H7 (cell line): ENCODE measurements at regions not wholly inside any gene's neighbourhood (a gene's known extent, or its start where the extent isn't known, plus 50 kb on each side); places are given as distances from the start of the nearest gene placed in this dataset.

Experiments
- DNase-seq: peaks from one replicate; pipeline ENCODE4 v3.0.0; 2012
- H3K27me3 ChIP-seq: 2 replicates; pipeline ENCODE4 v1.6.0; 2011; ENCODE audit warnings: mild to moderate bottlenecking, low read length; ENCODE audit not compliant: control insufficient read depth, insufficient read depth
- H3K36me3 ChIP-seq: replicated peaks from 2 replicates; pipeline ENCODE4 v1.5.1; 2011; ENCODE audit warnings: low read length; ENCODE audit not compliant: control insufficient read depth, insufficient read depth
- H3K4me3 ChIP-seq: 2 replicates; pipeline ENCODE4 v1.5.1; 2011; ENCODE audit warnings: low read depth, mild to moderate bottlenecking, control low read depth, low read length, moderate library complexity; ENCODE audit not compliant: insufficient read depth

DNA sequence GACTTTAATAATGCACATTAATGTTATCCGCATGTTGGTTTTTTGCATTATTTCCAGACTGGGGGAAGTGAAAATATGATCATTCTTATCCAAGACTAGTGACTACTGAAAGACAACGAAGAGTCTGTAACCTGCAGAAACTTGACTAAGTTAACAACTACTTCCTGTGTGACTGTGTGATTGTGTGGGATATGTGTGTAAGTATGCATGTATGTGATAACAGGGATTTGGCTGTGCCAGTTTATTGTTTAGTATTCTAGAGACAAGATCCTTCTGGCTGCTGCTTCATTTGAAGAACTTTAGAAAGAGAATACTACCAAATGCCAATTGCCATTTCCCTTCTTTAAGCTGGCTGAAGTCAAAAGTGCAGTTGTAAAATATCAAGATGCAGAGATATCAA, 375.7 kb upstream of the PRR16 start:
- no peak overlapping the region for H3K4me3 ChIP-seq
- H3K27me3 ChIP-seq, result no peaks in the 10 kb centered on the region
- no peaks in the 10 kb centered on the region for H3K36me3 ChIP-seq
- DNase-seq, result no peak

DNA sequence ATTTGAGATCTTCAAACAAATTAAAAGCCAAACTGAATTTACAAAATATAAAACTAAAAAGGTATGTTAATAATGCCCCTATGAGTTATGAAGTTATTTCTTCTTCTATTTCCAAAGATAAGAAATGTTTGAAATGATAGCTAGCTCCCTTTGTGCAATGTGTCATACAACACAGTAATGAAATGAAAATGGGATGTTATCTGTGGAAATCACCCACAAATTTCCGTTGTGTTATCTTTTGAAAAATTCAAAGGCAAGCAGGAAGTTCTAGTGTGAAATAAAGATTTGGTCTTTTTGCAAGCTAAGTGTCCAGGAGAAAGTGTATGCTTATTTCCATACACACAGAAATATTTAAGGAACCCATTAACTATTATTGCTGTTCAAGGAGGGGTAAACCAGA, 375.3 kb upstream of the PRR16 start:
- no peaks in the 10 kb centered on the region for H3K36me3 ChIP-seq
- no peak overlapping the region for H3K4me3 ChIP-seq
- H3K27me3 ChIP-seq, result no peaks in the 10 kb centered on the region
- DNase-seq, result no peak

DNA sequence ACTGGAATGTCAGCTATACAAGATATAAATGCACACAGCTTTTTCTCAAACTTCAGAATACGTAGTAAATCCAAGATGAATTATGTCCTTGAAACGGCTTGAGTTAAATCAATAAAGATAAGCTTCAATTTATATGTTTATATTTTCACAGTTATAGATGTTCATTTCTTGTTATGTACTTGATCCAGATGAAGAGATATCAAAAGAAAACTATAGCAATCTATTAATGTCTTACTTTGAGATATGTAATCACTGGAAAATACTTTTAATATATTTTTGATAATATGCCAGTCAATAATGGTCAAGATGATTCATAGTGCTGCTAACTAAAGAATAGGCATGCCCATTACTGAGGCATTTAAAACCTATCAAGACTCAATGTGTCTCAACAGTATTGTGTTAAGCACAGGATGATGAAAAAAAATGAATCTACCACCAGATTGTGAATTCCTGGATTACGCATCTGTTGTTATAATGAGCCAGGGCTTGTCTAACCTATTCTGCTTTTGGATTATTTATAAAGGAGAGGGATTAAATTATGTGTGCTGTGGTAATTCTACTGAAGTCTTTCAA, 372.6 kb upstream of the PRR16 start:
- no peak for DNase-seq
- H3K36me3 ChIP-seq, result no peaks in the 10 kb centered on the region
- H3K4me3 ChIP-seq, result no peak overlapping the region
- H3K27me3 ChIP-seq, result no peaks in the 10 kb centered on the region

DNA sequence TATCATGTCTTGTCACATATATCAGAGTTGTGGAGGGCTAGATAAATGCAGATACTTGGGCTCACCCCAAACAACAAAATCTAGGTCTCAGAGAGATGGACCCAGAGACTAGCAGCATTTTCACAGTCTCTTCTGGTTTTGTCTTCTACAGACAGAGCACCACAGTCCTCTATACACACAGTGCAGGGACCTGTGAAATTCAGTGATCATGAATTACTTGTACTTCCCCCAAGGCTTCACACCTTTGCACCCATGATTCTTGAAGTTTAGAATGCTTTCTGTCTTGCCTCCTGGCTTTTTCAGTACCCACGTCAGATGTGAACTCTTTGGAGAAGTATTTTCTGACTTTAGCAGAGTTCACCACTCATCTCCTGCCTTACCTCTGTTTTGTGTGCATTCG, 371.5 kb upstream of the PRR16 start:
- Histone ChIP-seq H3K4me3 (no peak overlapping the region), H3K27me3 (no peaks in the 10 kb centered on the region), H3K36me3 (no peaks in the 10 kb centered on the region)
- DNase-seq, result no peak

- H3K36me3 ChIP-seq, result no peaks in the 10 kb centered on the region
Observed at GRCh38 chr5:120093178-120093577, 370.9 kb upstream of the PRR16 start.

DNA sequence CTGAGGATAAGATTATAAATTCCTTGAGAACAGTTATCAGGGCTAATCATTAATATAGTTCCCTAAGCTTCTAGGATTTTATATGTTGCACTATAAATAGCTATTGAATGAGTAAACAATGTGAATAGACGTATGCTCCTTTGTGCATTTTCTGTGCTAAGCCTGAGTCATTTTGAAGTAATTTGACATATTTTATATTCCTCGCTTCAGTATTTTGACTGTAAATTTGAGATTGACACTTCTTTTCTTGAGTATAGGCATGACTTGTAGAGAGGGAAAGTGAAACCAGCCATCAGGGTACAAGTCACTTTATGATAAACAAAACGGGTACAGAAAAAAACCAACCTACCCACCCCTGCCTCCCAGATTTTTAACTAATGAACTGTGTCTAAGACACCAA, 367.7 kb upstream of the PRR16 start:
- Histone ChIP-seq H3K36me3 (no peaks in the 10 kb centered on the region), H3K4me3 (no peak overlapping the region), H3K27me3 (no peaks in the 10 kb centered on the region)
- DNase-seq, result no peak

More at GRCh38 chr5:120093178-120093577, 370.9 kb upstream of the PRR16 start:
- Histone ChIP-seq H3K4me3 (no peak overlapping the region), H3K27me3 (no peaks in the 10 kb centered on the region)
- DNase-seq, result no peak

GRCh38 chr5:120098426-120098825, 365.7 kb upstream of the PRR16 start:
- Histone ChIP-seq H3K27me3 (no peaks in the 10 kb centered on the region), H3K4me3 (no peak overlapping the region), H3K36me3 (no peaks in the 10 kb centered on the region)
- DNase-seq, result no peak

DNA sequence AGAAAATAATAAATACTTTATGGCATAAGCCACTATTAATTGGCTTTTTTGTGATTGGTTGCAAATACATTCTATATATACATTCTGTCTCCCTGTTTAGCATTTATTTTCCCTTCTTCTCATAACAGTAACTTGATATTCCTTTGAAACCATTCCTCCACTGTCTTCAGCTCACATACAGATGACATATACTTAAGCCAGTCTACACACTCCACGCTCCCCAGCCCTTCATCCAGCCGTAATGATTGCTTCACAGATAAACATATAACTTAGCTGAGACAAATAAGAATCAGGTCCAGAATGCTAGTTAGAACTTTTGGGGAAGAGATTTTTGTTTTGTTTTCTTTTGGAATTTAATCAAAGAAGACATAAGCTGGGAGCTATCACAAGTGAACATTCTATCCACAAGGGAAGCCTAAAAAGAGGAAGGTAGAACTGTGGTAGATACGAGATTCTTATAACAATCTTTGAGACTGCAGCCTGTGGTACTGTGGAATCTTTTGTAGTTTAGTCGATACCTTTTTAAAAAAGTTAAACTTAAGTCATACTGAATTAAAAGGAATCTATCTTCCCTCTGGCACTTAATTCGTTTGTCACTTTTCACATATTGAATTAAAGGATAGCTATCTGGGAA, 365.1 kb upstream of the PRR16 start:
- no peaks in the 10 kb centered on the region for H3K36me3 ChIP-seq
- no peaks in the 10 kb centered on the region for H3K27me3 ChIP-seq
- no peak for DNase-seq
- H3K4me3 ChIP-seq, result no peak overlapping the region

DNA sequence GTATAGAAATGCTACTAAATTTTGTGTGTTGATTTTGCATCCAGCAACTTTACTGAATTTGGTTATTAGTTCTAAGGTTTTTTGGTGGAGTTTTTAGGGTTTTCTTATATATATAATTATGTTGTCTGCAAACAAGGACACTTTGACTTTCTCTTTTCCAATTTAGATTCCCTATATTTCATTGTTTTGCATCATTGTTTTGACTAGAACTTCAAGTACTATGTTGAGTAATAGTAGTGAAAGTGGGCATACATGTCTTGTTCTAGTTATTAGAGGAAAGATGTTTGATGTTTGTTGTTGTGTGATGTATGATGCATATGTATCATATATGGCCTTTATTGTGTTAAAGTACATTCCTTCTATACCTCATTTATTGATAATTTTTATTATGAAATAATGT, 362.3 kb upstream of the PRR16 start:
- no peak for DNase-seq
- no peaks in the 10 kb centered on the region for H3K36me3 ChIP-seq
- no peaks in the 10 kb centered on the region for H3K27me3 ChIP-seq
- no peak overlapping the region for H3K4me3 ChIP-seq

DNA sequence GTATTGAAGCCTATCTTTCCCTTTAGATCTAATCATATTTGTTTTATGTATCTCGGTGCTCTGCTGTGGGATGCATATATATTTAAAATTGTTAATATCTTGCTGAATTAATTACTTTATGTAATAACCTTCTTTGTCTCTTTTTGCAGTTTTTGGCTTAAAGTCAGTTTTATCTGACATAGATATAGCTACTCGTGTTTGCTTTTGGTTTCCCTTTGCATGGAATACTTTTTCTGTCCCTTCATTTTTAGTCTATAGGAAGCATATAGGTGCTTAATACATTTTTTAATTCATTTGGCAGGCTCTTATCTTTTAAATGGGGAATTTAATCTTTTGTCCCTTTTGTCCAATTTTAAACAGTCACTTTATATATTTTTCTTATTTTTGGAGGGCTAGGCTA, 360.6 kb upstream of the PRR16 start:
- DNase-seq, result no peak
- no peaks in the 10 kb centered on the region for H3K27me3 ChIP-seq

GRCh38 chr5:120106912-120107525, 357.1 kb upstream of the PRR16 start:
- no peak for DNase-seq
- no peaks in the 10 kb centered on the region for H3K27me3 ChIP-seq
- H3K36me3 ChIP-seq, result no peaks in the 10 kb centered on the region
- H3K4me3 ChIP-seq, result no peak overlapping the region

More for the DNA sequence above, 360.6 kb upstream of the PRR16 start:
- H3K36me3 ChIP-seq, result no peaks in the 10 kb centered on the region
- H3K4me3 ChIP-seq, result no peak overlapping the region

DNA sequence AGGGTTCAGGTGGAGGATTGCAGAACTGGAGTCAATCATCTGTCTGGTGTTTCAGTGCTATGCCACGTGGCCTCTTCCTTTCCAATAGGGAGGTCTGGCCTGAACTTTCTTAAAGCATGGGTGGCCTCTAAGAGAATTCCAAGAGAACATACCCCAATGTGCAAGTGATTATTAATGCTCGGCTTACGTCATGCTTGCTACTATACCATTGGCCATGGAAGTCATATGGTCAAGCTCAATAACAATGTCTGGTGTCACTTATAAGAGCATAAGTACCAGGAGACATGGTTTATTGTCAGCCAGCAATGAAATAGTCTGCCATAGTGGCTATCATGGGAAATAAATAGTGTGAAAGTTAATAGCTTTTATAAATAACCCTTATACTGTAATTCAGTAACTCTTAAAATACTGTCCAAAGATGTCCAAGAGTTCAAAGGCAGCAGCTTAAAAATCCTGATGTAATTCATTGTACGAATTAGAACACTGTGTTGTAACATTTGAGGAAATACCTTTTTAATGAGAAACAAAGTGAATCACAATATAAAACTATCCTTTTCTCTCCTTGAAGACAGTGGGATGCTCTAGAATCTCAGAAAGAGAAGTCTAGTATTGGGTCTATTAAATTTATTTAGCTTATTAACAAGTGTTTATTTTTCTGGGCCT, 355.4 kb upstream of the PRR16 start:
- H3K27me3 ChIP-seq, result no peaks in the 10 kb centered on the region
- no peaks in the 10 kb centered on the region for H3K36me3 ChIP-seq
- DNase-seq, result no peak
- no peak overlapping the region for H3K4me3 ChIP-seq

- H3K4me3 ChIP-seq, result no peak overlapping the region
- no peaks in the 10 kb centered on the region for H3K27me3 ChIP-seq
- no peak for DNase-seq
Observed at GRCh38 chr5:120122703-120123102, 341.4 kb upstream of the PRR16 start.

GRCh38 chr5:120124031-120124430, 340.1 kb upstream of the PRR16 start:
- no peaks in the 10 kb centered on the region for H3K36me3 ChIP-seq

More at GRCh38 chr5:120122703-120123102, 341.4 kb upstream of the PRR16 start:
- no peaks in the 10 kb centered on the region for H3K36me3 ChIP-seq

GRCh38 chr5:120124961-120125360, 339.1 kb upstream of the PRR16 start:
- no peak for DNase-seq
- no peaks in the 10 kb centered on the region for H3K27me3 ChIP-seq
- no peaks in the 10 kb centered on the region for H3K36me3 ChIP-seq
- no peak overlapping the region for H3K4me3 ChIP-seq

More at GRCh38 chr5:120124031-120124430, 340.1 kb upstream of the PRR16 start:
- H3K4me3 ChIP-seq, result no peak overlapping the region
- no peaks in the 10 kb centered on the region for H3K27me3 ChIP-seq
- no peak for DNase-seq
